Liver (tissue), 8 donors: ENCODE measurements at regions not wholly inside any gene's neighbourhood (a gene's known extent, or its start where the extent isn't known, plus 50 kb on each side); places are given as distances from the start of the nearest gene placed in this dataset.

Experiments used
- DNase-seq: peaks from one replicate; pipeline ENCODE4 v3.0.0-alpha.2; 2017; ENCODE audit warnings: low spot score
- H3K27ac ChIP-seq, 2 donors: one replicate each; pipeline ENCODE4 v1.7.0; 2013; ENCODE audit warnings: inconsistent platforms in 2 of 2, low read length in 2 of 2, control low read depth in 1 of 2, low read depth in 1 of 2, mild to moderate bottlenecking in 1 of 2
- H3K27me3 ChIP-seq, 4 donors: one replicate each; pipeline versions ENCODE4 v1.6.1 to v1.7.0; 2013; ENCODE audit warnings: low read length in 3 of 4, inconsistent platforms in 1 of 4, mild to moderate bottlenecking in 1 of 4, moderate library complexity in 1 of 4; ENCODE audit not compliant: control insufficient read depth in 4 of 4, insufficient read depth in 4 of 4
- H3K36me3 ChIP-seq, 4 donors: one replicate each; pipeline versions ENCODE4 v1.6.1 to v1.7.0; 2013; ENCODE audit warnings: low read length in 3 of 4, mild to moderate bottlenecking in 3 of 4, low read depth in 1 of 4, moderate library complexity in 1 of 4; ENCODE audit not compliant: control insufficient read depth in 4 of 4, insufficient read depth in 3 of 4
- H3K4me1 ChIP-seq, 4 donors: one replicate each; pipeline versions ENCODE4 v1.6.1 to v1.7.0; 2013; ENCODE audit warnings: low read length in 3 of 4, mild to moderate bottlenecking in 3 of 4, moderate library complexity in 1 of 4; ENCODE audit not compliant: control insufficient read depth in 4 of 4, insufficient read depth in 4 of 4
- H3K4me3 ChIP-seq, 3 donors: one replicate each; pipeline versions ENCODE4 v1.6.1 to v1.7.0; 2013; ENCODE audit warnings: low read length in 3 of 3, control low read depth in 1 of 3, low read depth in 1 of 3, mild to moderate bottlenecking in 1 of 3
- H3K9ac ChIP-seq, 2 donors: one replicate each; pipeline ENCODE4 v1.7.0; 2013; ENCODE audit warnings: low read length in 2 of 2, mild to moderate bottlenecking in 2 of 2, moderate library complexity in 2 of 2, control low read depth in 1 of 2, low read depth in 1 of 2
- H3K9me3 ChIP-seq, 4 donors: one replicate each; pipeline versions ENCODE4 v1.6.1 to v1.7.0; 2013; ENCODE audit warnings: low read length in 3 of 4; ENCODE audit not compliant: control insufficient read depth in 4 of 4
- ATF3 ChIP-seq: IDR thresholded peaks from 2 replicates; pipeline ENCODE4 v1.6.1; 2016; ENCODE audit warnings: antibody characterized with exemption
- CTCF ChIP-seq: fragments of 150-350 bp; IDR thresholded peaks from 2 replicates; pipeline ENCODE4 v1.5.1; 2017; ENCODE audit warnings: improper control_type of control experiment, low read depth, low read length; ENCODE audit not compliant: missing input control
- EGR1 ChIP-seq, 2 donors: IDR thresholded peaks; 2 replicates each; pipeline ENCODE4 v1.6.1; 2016 to 2018; ENCODE audit warnings: antibody characterized with exemption in 2 of 2, low read depth in 2 of 2
- FOXA1 ChIP-seq: IDR thresholded peaks from 2 replicates; pipeline ENCODE4 v1.6.1; 2016; ENCODE audit warnings: antibody characterized with exemption
- FOXA2 ChIP-seq: IDR thresholded peaks from 2 replicates; pipeline ENCODE4 v1.6.1; 2016; ENCODE audit warnings: antibody characterized with exemption
- GABPA ChIP-seq, 2 donors: IDR thresholded peaks in 1 of 2; conservative IDR thresholded peaks in 1 of 2; 2 replicates each; pipeline ENCODE4 v1.6.1; 2016; ENCODE audit warnings: antibody characterized with exemption in 2 of 2, mild to moderate bottlenecking in 1 of 2, moderate library complexity in 1 of 2
- HNF4A ChIP-seq, 2 donors: conservative IDR thresholded peaks; 2 replicates each; pipeline ENCODE4 v1.6.1; 2016; ENCODE audit warnings: antibody characterized with exemption in 2 of 2, mild to moderate bottlenecking in 2 of 2
- HNF4G ChIP-seq: IDR thresholded peaks from 2 replicates; pipeline ENCODE4 v1.6.1; 2016; ENCODE audit warnings: antibody characterized with exemption
- JUND ChIP-seq, 2 donors: IDR thresholded peaks; 2 replicates each; pipeline ENCODE4 v1.6.1; 2016; ENCODE audit warnings: antibody characterized with exemption in 2 of 2
- NR2F2 ChIP-seq: IDR thresholded peaks from 2 replicates; pipeline ENCODE4 v1.6.1; 2016; ENCODE audit warnings: antibody characterized with exemption
- REST ChIP-seq: IDR thresholded peaks from 2 replicates; pipeline ENCODE4 v1.6.1; 2016; ENCODE audit warnings: antibody characterized with exemption, mild to moderate bottlenecking
- SP1 ChIP-seq: IDR thresholded peaks from 2 replicates; pipeline ENCODE4 v1.6.1; 2018; ENCODE audit warnings: antibody characterized with exemption, mild to moderate bottlenecking
- TAF1 ChIP-seq: conservative IDR thresholded peaks from 2 replicates; pipeline ENCODE4 v1.6.1; 2016; ENCODE audit warnings: antibody characterized with exemption, mild to moderate bottlenecking
- YY1 ChIP-seq: IDR thresholded peaks from 2 replicates; pipeline ENCODE4 v1.6.1; 2016; ENCODE audit warnings: antibody characterized with exemption, mild to moderate bottlenecking
- WGBS: extraction: QIAGEN DNeasy Blood & Tissue Kit; methylation state at CpG from one replicate; pipeline ENCODE4 v1.1.7; 2013; 5-methylcytosine and 5-hydroxymethylcytosine counted together
- TF ChIP-seq, protein P1 (sequence below): IDR thresholded peaks from 2 replicates; pipeline ENCODE4 v1.6.1; 2016; ENCODE audit warnings: antibody characterized with exemption
- TF ChIP-seq, protein P2 (sequence below): IDR thresholded peaks from 2 replicates; pipeline ENCODE4 v1.6.1; 2016; ENCODE audit warnings: antibody characterized with exemption
- donor health status: healthy.
- donor health status: healthy.
- donor health status: healthy.
- donor health status: healthy.
- donor health status: healthy.

- Histone ChIP-seq H3K9ac (no peak overlapping the region), H3K4me3 (no peak overlapping the region), H3K36me3 (no peaks in the 10 kb centered on the region), H3K27me3 (peaks cover 0 to 8% (median 0%) of the 10 kb centered on the region in 4 donors), H3K4me1 (no peaks in the 10 kb centered on the region), H3K27ac (no peak overlapping the region), H3K9me3 (no peaks in the 10 kb centered on the region)
- TF ChIP-seq CTCF (no peak), EGR1 (IDR thresholded peaks at IDR 0.05; ENCODE audit: low read depth in 2 of 2) (no peak), REST (no peak), NR2F2 (no peak), FOXA1 (no peak), TAF1 (no peak), HNF4A (conservative IDR thresholded peaks at IDR 0.05) (no peak), JUND (IDR thresholded peaks at IDR 0.05) (no peak), FOXA2 (no peak), GABPA (IDR thresholded peaks at IDR 0.05 in 1 of 2, conservative IDR thresholded peaks at IDR 0.05 in 1 of 2) (no peak), HNF4G (no peak), YY1 (no peak), SP1 (no peak), ATF3 (no peak)
- TF ChIP-seq, protein P1, sequence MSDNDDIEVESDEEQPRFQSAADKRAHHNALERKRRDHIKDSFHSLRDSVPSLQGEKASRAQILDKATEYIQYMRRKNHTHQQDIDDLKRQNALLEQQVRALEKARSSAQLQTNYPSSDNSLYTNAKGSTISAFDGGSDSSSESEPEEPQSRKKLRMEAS = no peak
- TF ChIP-seq, protein P2, sequence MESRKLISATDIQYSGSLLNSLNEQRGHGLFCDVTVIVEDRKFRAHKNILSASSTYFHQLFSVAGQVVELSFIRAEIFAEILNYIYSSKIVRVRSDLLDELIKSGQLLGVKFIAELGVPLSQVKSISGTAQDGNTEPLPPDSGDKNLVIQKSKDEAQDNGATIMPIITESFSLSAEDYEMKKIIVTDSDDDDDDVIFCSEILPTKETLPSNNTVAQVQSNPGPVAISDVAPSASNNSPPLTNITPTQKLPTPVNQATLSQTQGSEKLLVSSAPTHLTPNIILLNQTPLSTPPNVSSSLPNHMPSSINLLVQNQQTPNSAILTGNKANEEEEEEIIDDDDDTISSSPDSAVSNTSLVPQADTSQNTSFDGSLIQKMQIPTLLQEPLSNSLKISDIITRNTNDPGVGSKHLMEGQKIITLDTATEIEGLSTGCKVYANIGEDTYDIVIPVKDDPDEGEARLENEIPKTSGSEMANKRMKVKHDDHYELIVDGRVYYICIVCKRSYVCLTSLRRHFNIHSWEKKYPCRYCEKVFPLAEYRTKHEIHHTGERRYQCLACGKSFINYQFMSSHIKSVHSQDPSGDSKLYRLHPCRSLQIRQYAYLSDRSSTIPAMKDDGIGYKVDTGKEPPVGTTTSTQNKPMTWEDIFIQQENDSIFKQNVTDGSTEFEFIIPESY = no peak
- 69% methylated on average over 9 of the region's 9 CpGs for WGBS
- no peak for DNase-seq
These were observed 620.3 kb upstream of the CDH4 start for GRCh38 chr20:60631585-60632287.
